ENCODE measurements at regions not wholly inside any gene's neighbourhood (a gene's known extent, or its start where the extent isn't known, plus 50 kb on each side); places are given as distances from the start of the nearest gene placed in this dataset.

DNA sequence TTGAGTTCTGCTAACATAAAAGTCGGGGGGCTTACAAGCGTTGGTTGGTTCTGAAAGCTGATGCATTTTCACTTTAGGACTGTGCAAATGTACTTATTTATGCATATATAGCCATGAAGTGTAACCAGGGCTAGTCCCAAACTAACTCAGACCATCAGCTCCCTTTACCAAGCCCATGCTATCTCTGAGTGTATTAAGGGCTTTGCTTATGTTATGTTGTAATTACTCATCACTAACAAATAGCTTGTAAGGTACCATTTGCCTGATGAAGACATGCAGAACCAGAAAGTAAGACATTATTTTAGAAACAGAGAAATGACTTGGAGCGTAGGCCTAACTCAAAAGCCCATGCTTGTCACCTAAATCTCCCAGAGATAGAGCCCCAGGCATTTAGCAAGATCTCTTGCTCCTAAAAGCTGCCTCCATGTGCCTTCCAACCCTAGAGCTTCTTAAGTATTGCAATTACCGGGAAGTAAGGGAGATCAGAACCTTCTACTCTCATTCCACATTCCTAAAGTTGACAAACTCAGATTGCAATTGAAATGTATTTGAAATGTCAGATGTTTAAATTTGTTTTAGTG, 362.9 kb upstream of the RBMS3 start:
- H3K9me3 Mint-ChIP-seq = no peaks in the 10 kb centered on the region

DNA sequence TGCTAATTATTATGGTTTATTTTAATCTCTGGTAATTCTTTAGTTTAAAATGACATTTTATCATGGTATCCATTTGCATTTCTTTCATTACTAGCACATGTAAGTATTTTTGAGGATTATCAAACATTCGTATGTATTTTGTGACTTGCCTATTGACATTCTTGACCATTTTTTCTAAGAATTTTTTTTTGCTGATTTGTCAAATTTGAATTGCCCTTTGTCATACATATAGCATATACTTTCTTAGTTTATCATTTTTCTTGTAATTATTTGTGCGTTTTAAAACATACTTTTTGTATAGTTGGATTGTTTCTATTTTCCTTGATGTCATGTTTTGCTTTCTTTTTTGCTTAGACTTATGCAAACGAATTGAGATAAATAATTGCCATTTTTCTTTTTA, 358.5 kb upstream of the RBMS3 start:
- H3K9me3 Mint-ChIP-seq = no peaks in the 10 kb centered on the region
- H3K27ac Mint-ChIP-seq (ENCODE audit: unreplicated experiment) = no peak overlapping the region
- DNase-seq (ENCODE audit: low read depth, low spot score) = no peak
- H3K4me3 Mint-ChIP-seq = no peak overlapping the region
- TF ChIP-seq, protein P1, sequence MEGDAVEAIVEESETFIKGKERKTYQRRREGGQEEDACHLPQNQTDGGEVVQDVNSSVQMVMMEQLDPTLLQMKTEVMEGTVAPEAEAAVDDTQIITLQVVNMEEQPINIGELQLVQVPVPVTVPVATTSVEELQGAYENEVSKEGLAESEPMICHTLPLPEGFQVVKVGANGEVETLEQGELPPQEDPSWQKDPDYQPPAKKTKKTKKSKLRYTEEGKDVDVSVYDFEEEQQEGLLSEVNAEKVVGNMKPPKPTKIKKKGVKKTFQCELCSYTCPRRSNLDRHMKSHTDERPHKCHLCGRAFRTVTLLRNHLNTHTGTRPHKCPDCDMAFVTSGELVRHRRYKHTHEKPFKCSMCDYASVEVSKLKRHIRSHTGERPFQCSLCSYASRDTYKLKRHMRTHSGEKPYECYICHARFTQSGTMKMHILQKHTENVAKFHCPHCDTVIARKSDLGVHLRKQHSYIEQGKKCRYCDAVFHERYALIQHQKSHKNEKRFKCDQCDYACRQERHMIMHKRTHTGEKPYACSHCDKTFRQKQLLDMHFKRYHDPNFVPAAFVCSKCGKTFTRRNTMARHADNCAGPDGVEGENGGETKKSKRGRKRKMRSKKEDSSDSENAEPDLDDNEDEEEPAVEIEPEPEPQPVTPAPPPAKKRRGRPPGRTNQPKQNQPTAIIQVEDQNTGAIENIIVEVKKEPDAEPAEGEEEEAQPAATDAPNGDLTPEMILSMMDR (conservative IDR thresholded peaks at IDR 0.05) = no peak
- no peaks in the 10 kb centered on the region for H3K27me3 Mint-ChIP-seq (ENCODE audit: low read depth)
- H3K36me3 Mint-ChIP-seq (ENCODE audit: low read depth) = no peaks in the 10 kb centered on the region
- peaks cover under 1% of the 10 kb centered on the region for H3K4me1 Mint-ChIP-seq

More for the DNA sequence above, 362.9 kb upstream of the RBMS3 start:
- no peak overlapping the region for H3K4me3 Mint-ChIP-seq
- H3K27me3 Mint-ChIP-seq (ENCODE audit: low read depth) = peaks cover 18% of the 10 kb centered on the region
- DNase-seq (ENCODE audit: low read depth, low spot score) = no peak
- no peaks in the 10 kb centered on the region for H3K36me3 Mint-ChIP-seq (ENCODE audit: low read depth)
- H3K4me1 Mint-ChIP-seq = peaks cover 29% of the 10 kb centered on the region
- H3K27ac Mint-ChIP-seq (ENCODE audit: unreplicated experiment) = no peak overlapping the region
- TF ChIP-seq, protein P1 (conservative IDR thresholded peaks at IDR 0.05) = no peak

DNA sequence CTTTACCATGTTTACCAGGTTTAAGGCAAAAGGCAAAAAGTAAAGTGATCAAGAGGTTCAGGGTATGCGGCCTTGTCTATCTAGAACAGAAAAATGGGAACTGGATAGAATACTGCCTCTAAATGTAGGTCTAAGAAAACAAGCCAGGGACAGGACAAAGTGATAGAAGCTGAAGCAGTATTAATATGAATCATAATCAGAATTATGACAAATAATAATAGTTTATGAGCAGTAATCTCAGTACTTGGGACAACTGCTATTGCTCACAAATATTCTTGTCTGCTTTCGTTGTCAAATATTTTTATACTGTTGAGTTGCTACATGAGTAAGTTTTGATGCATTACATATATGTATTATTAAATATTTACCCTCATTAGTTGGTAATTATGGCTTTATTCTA, 356.9 kb upstream of the RBMS3 start:
- Mint-ChIP-seq H3K4me1 (no peaks in the 10 kb centered on the region), H3K36me3 (ENCODE audit: low read depth) (no peaks in the 10 kb centered on the region), H3K27me3 (ENCODE audit: low read depth) (no peaks in the 10 kb centered on the region), H3K9me3 (no peaks in the 10 kb centered on the region), H3K4me3 (no peak overlapping the region), H3K27ac (ENCODE audit: unreplicated experiment) (no peak overlapping the region)
- TF ChIP-seq, protein P1 (conservative IDR thresholded peaks at IDR 0.05) = no peak
- DNase-seq (ENCODE audit: low read depth, low spot score) = no peak

DNA sequence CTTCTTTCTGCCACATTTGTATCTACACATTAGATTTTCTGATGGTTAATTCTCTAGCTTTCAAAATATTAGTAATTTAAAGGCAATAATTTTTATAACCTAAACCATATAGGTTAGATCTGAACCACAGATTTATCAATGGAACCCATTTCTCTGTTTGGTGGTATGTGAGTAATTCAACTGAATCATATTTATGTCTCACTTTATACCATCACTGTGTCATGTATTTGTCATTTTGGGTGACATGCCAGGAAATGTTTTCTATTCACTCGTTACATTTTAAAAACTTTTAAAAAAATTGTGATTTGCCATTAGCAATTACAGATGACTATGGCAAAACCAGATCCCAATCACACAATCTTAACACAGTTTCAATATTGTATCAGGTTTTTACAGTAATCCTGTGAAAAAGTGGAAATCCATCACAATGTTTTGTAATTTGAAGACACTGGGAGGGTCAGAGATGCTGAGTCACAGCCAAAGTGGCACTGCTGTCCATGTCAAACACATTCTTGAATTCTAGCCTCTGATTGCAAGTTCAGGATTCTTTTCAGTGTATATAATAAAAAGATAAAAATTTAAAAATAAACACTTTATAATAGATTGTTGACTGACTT, 356.0 kb upstream of the RBMS3 start:
- no peaks in the 10 kb centered on the region for H3K4me1 Mint-ChIP-seq
- H3K27ac Mint-ChIP-seq (ENCODE audit: unreplicated experiment) = no peak overlapping the region
- H3K36me3 Mint-ChIP-seq (ENCODE audit: low read depth) = no peaks in the 10 kb centered on the region
- H3K9me3 Mint-ChIP-seq = no peaks in the 10 kb centered on the region
- H3K27me3 Mint-ChIP-seq (ENCODE audit: low read depth) = no peaks in the 10 kb centered on the region
- TF ChIP-seq, protein P1 (conservative IDR thresholded peaks at IDR 0.05) = no peak
- DNase-seq (ENCODE audit: low read depth, low spot score) = no peak
- H3K4me3 Mint-ChIP-seq = no peak overlapping the region

DNA sequence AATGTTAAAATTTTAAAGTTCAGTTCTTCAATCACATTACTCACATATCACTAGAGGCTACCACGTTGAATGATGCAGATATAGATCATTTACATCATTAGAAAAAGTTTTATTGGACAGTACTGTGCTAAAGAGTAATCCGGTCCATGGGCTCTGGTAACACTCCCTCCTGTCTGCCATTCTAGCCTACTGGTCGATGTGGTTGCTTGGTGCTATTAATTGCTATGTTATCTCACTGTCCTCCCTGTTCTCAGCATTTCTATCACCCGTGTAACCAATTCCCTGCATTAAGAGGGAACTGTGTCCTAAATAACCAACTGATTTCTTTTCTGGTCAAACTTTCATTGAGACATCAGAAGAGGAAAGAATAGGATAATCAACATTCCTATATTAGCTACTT, 347.5 kb upstream of the RBMS3 start:
- peaks cover 6% of the 10 kb centered on the region for H3K4me1 Mint-ChIP-seq

More for the DNA sequence above, 347.5 kb upstream of the RBMS3 start:
- H3K27ac Mint-ChIP-seq (ENCODE audit: unreplicated experiment) = no peak overlapping the region
- H3K4me3 Mint-ChIP-seq = no peak overlapping the region
- H3K27me3 Mint-ChIP-seq (ENCODE audit: low read depth) = no peaks in the 10 kb centered on the region
- no peak for DNase-seq (ENCODE audit: low read depth, low spot score)
- TF ChIP-seq, protein P1 (conservative IDR thresholded peaks at IDR 0.05) = no peak
- H3K36me3 Mint-ChIP-seq (ENCODE audit: low read depth) = no peaks in the 10 kb centered on the region
- peaks cover 4% of the 10 kb centered on the region for H3K9me3 Mint-ChIP-seq
